ENCODE measurements at regions not wholly inside any gene's neighbourhood (a gene's known extent, or its start where the extent isn't known, plus 50 kb on each side); places are given as distances from the start of the nearest gene placed in this dataset.

DNA sequence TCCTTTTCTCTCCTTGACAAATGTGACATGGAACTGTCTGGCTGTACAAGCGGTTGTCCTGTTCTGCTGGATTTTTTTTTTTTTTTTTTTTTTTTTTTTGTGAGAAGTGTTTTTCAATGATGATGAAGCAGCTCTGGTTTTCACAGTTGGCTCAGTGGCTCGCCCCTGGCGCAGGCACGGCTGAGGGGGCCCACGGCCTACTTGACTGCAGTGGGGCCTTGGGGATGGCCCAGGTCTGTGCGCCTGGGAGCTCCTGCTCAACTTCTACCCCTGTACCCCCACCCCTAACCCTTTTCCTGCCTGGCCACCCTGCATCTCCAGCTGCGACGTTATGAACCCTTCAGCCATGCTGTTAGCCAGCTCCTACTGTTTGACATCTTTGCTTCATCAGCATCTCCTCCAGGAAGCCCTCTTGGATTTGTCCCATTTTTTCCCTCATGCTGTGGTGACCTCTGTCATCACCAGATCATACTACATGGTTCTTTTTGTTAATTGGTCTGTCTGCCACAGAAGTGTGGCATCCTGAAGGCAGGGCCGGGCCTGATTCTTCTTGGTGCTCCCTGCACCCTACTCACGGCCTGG is 167.9 kb downstream of the INHBB start:
- TF ChIP-seq, protein P1, sequence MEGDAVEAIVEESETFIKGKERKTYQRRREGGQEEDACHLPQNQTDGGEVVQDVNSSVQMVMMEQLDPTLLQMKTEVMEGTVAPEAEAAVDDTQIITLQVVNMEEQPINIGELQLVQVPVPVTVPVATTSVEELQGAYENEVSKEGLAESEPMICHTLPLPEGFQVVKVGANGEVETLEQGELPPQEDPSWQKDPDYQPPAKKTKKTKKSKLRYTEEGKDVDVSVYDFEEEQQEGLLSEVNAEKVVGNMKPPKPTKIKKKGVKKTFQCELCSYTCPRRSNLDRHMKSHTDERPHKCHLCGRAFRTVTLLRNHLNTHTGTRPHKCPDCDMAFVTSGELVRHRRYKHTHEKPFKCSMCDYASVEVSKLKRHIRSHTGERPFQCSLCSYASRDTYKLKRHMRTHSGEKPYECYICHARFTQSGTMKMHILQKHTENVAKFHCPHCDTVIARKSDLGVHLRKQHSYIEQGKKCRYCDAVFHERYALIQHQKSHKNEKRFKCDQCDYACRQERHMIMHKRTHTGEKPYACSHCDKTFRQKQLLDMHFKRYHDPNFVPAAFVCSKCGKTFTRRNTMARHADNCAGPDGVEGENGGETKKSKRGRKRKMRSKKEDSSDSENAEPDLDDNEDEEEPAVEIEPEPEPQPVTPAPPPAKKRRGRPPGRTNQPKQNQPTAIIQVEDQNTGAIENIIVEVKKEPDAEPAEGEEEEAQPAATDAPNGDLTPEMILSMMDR (IDR thresholded peaks at IDR 0.05) = no peak
- TF ChIP-seq POLR2A (IDR thresholded peaks at IDR 0.05) = no peak

All from gastroesophageal sphincter (tissue), 3 donors.